ENCODE measurements at regions not wholly inside any gene's neighbourhood (a gene's known extent, or its start where the extent isn't known, plus 50 kb on each side); places are given as distances from the start of the nearest gene placed in this dataset.
"Not testable (repeated sequence)": the region's sequence is repeated elsewhere in the genome, so short reads cannot be mapped to it uniquely, and the experiment has no call there.

DNA sequence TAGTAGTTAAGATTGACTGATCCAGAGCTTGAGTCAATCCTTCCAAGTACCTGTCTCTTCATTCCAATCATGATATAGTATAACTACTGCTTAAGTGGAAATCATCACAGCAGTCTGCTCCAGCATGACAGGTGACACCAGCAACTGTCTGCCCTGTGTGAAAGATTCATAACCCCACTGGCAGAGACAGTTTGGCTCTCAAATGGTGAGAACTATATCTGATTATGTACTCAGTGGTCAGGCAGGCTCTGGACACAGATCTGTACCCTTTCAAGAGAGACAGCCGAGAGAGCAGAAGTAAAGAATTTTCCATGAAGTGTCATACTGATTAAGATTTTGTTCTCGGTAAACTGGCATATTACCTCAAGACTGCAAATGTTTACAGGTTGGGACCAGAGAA, 741.5 kb downstream of the CDY1 start:
- DNase-seq; intact Hi-C loops (cut with DNase I): not testable (repeated sequence)

DNA sequence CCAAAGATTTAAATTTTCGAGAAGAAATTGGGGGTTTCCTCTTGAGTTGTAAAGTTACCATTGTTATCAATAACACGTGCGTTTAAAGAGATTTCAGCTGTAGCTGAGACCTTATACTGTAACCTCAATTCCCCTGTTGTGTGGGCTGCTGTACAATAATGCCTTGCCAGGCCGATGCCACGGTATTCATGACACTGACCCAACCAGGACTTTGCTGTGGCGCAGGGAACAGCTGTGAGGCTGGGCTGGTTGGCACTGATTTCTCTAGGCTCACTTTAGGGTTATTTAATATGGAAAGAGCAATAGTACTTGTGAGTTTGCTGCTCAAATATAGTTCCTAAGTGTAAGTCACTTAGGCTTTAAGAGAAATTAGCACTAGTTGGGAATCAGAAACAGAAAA, 744.2 kb downstream of the CDY1 start:
- DNase-seq; intact Hi-C loops (cut with DNase I): not testable (repeated sequence)

DNA sequence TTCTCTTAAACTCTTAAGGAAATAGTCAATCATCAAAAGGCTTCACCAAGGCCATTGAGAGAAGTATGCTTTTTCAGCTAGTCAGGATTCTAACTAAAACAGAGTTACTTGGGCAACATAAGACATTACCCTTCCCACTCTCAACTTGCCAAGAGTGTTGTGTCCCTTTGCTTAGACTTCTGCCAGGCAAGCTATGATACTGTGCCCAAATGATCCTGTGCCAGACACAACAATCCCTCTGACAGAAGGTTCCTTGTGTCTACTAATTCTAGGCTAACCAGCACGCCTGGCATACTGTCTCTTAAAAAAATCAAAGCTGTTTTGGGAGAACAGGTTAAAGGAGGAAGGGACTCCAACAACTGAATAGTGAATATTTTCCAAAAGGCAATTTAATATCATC, 750.6 kb downstream of the CDY1 start:
- DNase-seq; intact Hi-C loops (cut with DNase I): not testable (repeated sequence)

DNA sequence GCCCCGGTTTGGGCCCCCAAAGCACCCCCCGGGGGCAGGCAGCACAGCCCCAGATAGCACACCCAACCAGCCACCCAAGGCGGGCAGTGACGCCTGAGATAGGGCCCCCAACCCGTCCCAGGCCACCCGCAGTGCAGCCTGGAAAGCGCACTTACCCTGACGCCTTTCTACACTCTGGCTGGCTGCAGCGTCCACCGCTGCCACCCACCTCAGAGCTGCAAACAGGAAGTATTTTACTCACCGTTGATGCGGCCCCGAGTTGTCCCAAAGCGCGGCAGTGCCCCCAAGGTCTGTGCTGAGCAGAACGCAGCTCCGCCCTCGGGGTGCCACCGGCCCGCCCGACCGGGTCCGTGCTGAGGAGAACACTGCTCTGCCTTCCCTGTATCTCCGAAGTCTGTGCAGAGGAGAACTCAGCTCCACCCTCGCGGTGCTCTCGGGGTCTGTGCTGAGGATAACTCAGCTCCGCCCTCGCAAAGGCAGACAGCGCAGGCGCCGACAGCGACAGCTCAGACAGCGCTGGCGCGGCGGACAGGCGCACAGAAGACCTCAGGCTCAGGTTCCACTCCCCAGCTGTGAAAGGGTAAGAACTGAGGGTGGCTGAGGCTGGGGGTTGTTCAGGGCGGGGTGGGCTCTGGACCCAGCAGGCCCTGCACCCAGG, 786.9 kb downstream of the CDY1 start:
- DNase-seq: peak in 1 of 42 donors; percentile 2
- intact Hi-C loops (cut with DNase I): no loop called here

GRCh38 chrY:26409329-26409712, 787.4 kb downstream of the CDY1 start:
- intact Hi-C loops (cut with DNase I): no loop called here
- no peak for DNase-seq

Measured in head of caudate nucleus (tissue), 42 donors.